HepG2 (cell line): ENCODE measurements at regions not wholly inside any gene's neighbourhood (a gene's known extent, or its start where the extent isn't known, plus 50 kb on each side); places are given as distances from the start of the nearest gene placed in this dataset.

Source experiments
- ATAC-seq: fragments of 200-7000 bp; cut with Tn5 transposase; 3 replicates; pipeline ENCODE4 v1.9.1; 2020; ENCODE audit warnings: mild to moderate bottlenecking, moderate library complexity
- BruUV-seq: library from RNA; stranded (reverse); fragments of 400-500 nt; replicated peaks from 2 replicates; lab custom pipeline; 2021; lab: Mats Ljungman, UMichigan
- CTCF ChIA-PET: fragments of 300-600 bp; formaldehyde crosslinking; extraction: SDS; loops from one replicate; lab custom pipeline; 2021; ENCODE audit warnings: low total read pairs, inconsistent platforms, low intra/inter-chr PET ratio; lab: Yijun Ruan, JAX
- POLR2A ChIA-PET: fragments of 350-600 bp; sonication (Branson Sonifier 250); formaldehyde crosslinking; loops from one replicate; lab custom pipeline; 2020; ENCODE audit warnings: antibody characterized with exemption, inconsistent platforms; lab: Yijun Ruan, JAX
- DNase-seq: peaks from one replicate; pipeline ENCODE4 v3.0.0-alpha.2; 2015; ENCODE audit warnings: low spot score
- FAIRE-seq: peaks from 3 replicates; lab custom pipeline; 2011; peaks lifted over from hg19 to GRCh38; lab: Jason Lieb, UNC
- H2AFZ ChIP-seq: one replicate; pipeline ENCODE4 v1.6.1; 2011; ENCODE audit warnings: low read length, inconsistent platforms
- H3K27ac ChIP-seq: fragments of 300-600 bp; 3 replicates; pipeline ENCODE4 v1.8.0; 2011; ENCODE audit warnings: mixed run types, mild to moderate bottlenecking, mixed read lengths, low read length, inconsistent platforms; ENCODE audit not compliant: insufficient read depth; ENCODE audit errors: extremely low read length
- H3K27me3 ChIP-seq, 2 experiments: fragments of 200-600 bp in 1 of 2; 2 replicates in 1 of 2; 3 replicates in 1 of 2; pipeline versions ENCODE4 v1.6.0 to v1.8.0; 2011; ENCODE audit warnings: low read length in 2 of 2, mild to moderate bottlenecking in 2 of 2, moderate library complexity in 2 of 2, inconsistent platforms in 1 of 2; ENCODE audit not compliant: insufficient read depth in 2 of 2, control insufficient read depth in 1 of 2
- H3K36me3 ChIP-seq, 2 experiments: fragments of 200-600 bp in 1 of 2; replicated peaks in 1 of 2; 2 replicates in 1 of 2; 3 replicates in 1 of 2; pipeline versions ENCODE4 v1.5.1 to v1.8.0; 2011; ENCODE audit warnings: low read length in 2 of 2, inconsistent platforms in 1 of 2; ENCODE audit not compliant: insufficient read depth in 2 of 2, control insufficient read depth in 1 of 2
- H3K4me1 ChIP-seq: 2 replicates; pipeline ENCODE4 v1.5.1; 2012; ENCODE audit warnings: low read length, inconsistent platforms; ENCODE audit not compliant: insufficient read depth
- H3K4me2 ChIP-seq: 2 replicates; pipeline ENCODE4 v1.6.0; 2011; ENCODE audit warnings: low read depth, low read length, inconsistent platforms
- H3K4me3 ChIP-seq, 3 experiments: fragments of 200-600 bp in 1 of 3; sonication (generic), shearing (Covaris generic) in 1 of 3; replicated peaks in 1 of 3; 2 replicates each; pipeline ENCODE4 v1.5.1; 2011 to 2016; ENCODE audit warnings: low read length in 3 of 3, inconsistent platforms in 2 of 3, low read depth in 2 of 3, mild to moderate bottlenecking in 2 of 3, control low read depth in 1 of 3, mixed read lengths in 1 of 3; ENCODE audit not compliant: insufficient read depth in 1 of 3
- H3K79me2 ChIP-seq: one replicate; pipeline ENCODE4 v1.6.1; 2011; ENCODE audit warnings: low read length, inconsistent platforms; ENCODE audit not compliant: insufficient read depth
- H3K9ac ChIP-seq: 2 replicates; pipeline ENCODE4 v1.6.0; 2011; ENCODE audit warnings: mild to moderate bottlenecking, low read depth, low read length, inconsistent platforms; ENCODE audit not compliant: insufficient read depth
- H3K9me3 ChIP-seq: 2 replicates; pipeline ENCODE4 v1.5.1; 2012; ENCODE audit warnings: mild to moderate bottlenecking, low read length
- H4K20me1 ChIP-seq: 2 replicates; pipeline ENCODE4 v1.6.0; 2011; ENCODE audit warnings: inconsistent platforms, mild to moderate bottlenecking, low read length, moderate library complexity; ENCODE audit not compliant: insufficient read depth
- HMG20A ChIP-seq: IDR thresholded peaks from 2 replicates; pipeline ENCODE4 v1.6.1; 2016; ENCODE audit warnings: borderline replicate concordance
- MAF1 ChIP-seq: sonication (generic); formaldehyde crosslinking; IDR thresholded peaks from 2 replicates; pipeline ENCODE4 v1.5.0; 2020; ENCODE audit warnings: missing genetic modification reagents, borderline replicate concordance
- MXI1 ChIP-seq: IDR thresholded peaks from 3 replicates; pipeline ENCODE4 v1.6.1; 2012; ENCODE audit warnings: low read depth, low read length, inconsistent platforms, borderline replicate concordance
- REL ChIP-seq: sonication (generic); formaldehyde crosslinking; conservative IDR thresholded peaks from 2 replicates; pipeline ENCODE4 v1.8.0; 2022; ENCODE audit warnings: mild to moderate bottlenecking, missing genetic modification reagents, moderate library complexity
- RORA ChIP-seq: sonication (generic); formaldehyde crosslinking; IDR thresholded peaks from 2 replicates; pipeline ENCODE4 v1.5.0; 2020; ENCODE audit warnings: mild to moderate bottlenecking, missing genetic modification reagents, moderate library complexity
- SP1 ChIP-seq, 2 experiments: fragments of 450-650 bp in 1 of 2; sonication (generic) in 1 of 2; formaldehyde crosslinking in 1 of 2; IDR thresholded peaks; 2 replicates each; pipeline versions ENCODE4 v1.4.0 to v1.6.1; 2016 to 2020; ENCODE audit warnings: missing genetic modification reagents in 1 of 2
- SRSF9 ChIP-seq: fragments of 200-400 bp; formaldehyde crosslinking; IDR thresholded peaks from 2 replicates; pipeline ENCODE4 v1.6.1; 2018; ENCODE audit warnings: borderline replicate concordance, mild to moderate bottlenecking, low read depth, low read length; ENCODE audit not compliant: insufficient read depth, poor library complexity, severe bottlenecking
- TCF12 ChIP-seq, 2 experiments: fragments of 450-650 bp in 1 of 2; sonication (generic) in 1 of 2; formaldehyde crosslinking in 1 of 2; IDR thresholded peaks; 2 replicates each; pipeline versions ENCODE4 v1.6.1 to v1.8.0; 2017 to 2022; ENCODE audit warnings: antibody characterized with exemption in 1 of 2, mild to moderate bottlenecking in 1 of 2, missing genetic modification reagents in 1 of 2, moderate library complexity in 1 of 2
- ZFP41 ChIP-seq: sonication (generic); formaldehyde crosslinking; IDR thresholded peaks from 2 replicates; pipeline ENCODE4 v1.4.0; 2020; ENCODE audit warnings: mild to moderate bottlenecking, missing genetic modification reagents, borderline replicate concordance
- ZKSCAN8 ChIP-seq: IDR thresholded peaks from 2 replicates; pipeline ENCODE4 v1.6.1; 2016; ENCODE audit warnings: borderline replicate concordance, missing genetic modification reagents, missing compliant biosample characterization
- ZNF326 ChIP-seq: sonication (generic); formaldehyde crosslinking; IDR thresholded peaks from 2 replicates; pipeline ENCODE4 v1.4.0; 2020; ENCODE audit warnings: missing genetic modification reagents, borderline replicate concordance
- ZNF337 ChIP-seq: sonication (generic); formaldehyde crosslinking; IDR thresholded peaks from 2 replicates; pipeline ENCODE4 v1.5.1; 2020; ENCODE audit warnings: missing genetic modification reagents, low read depth, mild to moderate bottlenecking, borderline replicate concordance
- ZNF530 ChIP-seq: sonication (generic); formaldehyde crosslinking; IDR thresholded peaks from 2 replicates; pipeline ENCODE4 v1.5.0; 2020; ENCODE audit warnings: low read depth, mild to moderate bottlenecking, missing genetic modification reagents
- ZNF678 ChIP-seq: sonication (generic); formaldehyde crosslinking; IDR thresholded peaks from 2 replicates; pipeline ENCODE4 v1.4.0; 2020; ENCODE audit warnings: mild to moderate bottlenecking, missing genetic modification reagents
- in situ Hi-C: cut with HindIII; loops from 2 replicates; pipeline ENCODE4 v1.10.0; 2017; ENCODE audit warnings: low pct_unique_long_range_greater_than_20kb; ENCODE audit not compliant: extremely low pct_ligation_motif_present
- intact Hi-C: fragments of 100-400 bp; cut with micrococcal nuclease; formaldehyde crosslinking; loops from one replicate; pipeline ENCODE4 v1.10.0; 2022; ENCODE audit not compliant: unreplicated experiment
- TF ChIP-seq, protein P1 (sequence below): sonication (generic); IDR thresholded peaks from 2 replicates; pipeline ENCODE4 v1.6.1; 2016; ENCODE audit warnings: low read depth, borderline replicate concordance
- TF ChIP-seq, protein P2 (sequence below): sonication (generic); formaldehyde crosslinking; IDR thresholded peaks from 2 replicates; pipeline ENCODE4 v1.8.0; 2022; ENCODE audit warnings: mild to moderate bottlenecking, missing genetic modification reagents, moderate library complexity

DNA sequence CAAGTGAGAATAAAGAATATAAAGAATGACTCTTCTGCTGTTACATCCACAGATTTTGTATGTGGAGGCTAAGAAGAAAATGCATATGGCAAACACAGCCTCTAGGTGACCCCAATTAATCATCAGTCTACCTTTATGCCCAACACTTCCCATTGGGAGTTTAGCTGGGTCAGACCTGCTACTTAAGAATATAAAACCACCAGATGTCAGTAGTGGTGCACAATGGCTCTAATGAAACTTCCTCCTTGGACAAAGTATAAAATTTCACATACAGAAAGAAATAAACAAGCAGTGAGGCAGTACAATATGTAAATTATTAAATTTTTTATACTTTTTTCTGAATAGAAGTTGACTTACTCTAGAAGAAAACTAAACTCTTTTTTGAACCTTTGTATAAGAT is 539.9 kb downstream of the BRINP1 start:
- Histone ChIP-seq H3K4me2 (no peak overlapping the region), H3K9me3 (peaks cover 70% of the 10 kb centered on the region), H3K27me3 (no peaks in the 10 kb centered on the region), H3K79me2 (no peaks in the 10 kb centered on the region), H3K4me1 (no peaks in the 10 kb centered on the region), H3K9ac (no peak overlapping the region), H3K36me3 (no peaks in the 10 kb centered on the region), H2AFZ (no peak overlapping the region)
- intact Hi-C loops (no loop called here), in situ Hi-C loops (no loop called here)
- no peak for DNase-seq
- CTCF ChIA-PET = no interaction called here
- no peak for TF ChIP-seq TCF12 (IDR thresholded peaks at IDR 0.05)
- TF ChIP-seq TCF12 (CRISPR knock-in tag; IDR thresholded peaks at IDR 0.05) = no peak
- TF ChIP-seq SP1 (IDR thresholded peaks at IDR 0.05) = no peak
- TF ChIP-seq SP1 (CRISPR knock-in tag; IDR thresholded peaks at IDR 0.05) = no peak
- no peak for TF ChIP-seq RORA (CRISPR knock-in tag)
- no peak for TF ChIP-seq HMG20A (CRISPR knock-in tag)
- TF ChIP-seq ZFP41 (CRISPR knock-in tag) = no peak
- TF ChIP-seq, protein P1, sequence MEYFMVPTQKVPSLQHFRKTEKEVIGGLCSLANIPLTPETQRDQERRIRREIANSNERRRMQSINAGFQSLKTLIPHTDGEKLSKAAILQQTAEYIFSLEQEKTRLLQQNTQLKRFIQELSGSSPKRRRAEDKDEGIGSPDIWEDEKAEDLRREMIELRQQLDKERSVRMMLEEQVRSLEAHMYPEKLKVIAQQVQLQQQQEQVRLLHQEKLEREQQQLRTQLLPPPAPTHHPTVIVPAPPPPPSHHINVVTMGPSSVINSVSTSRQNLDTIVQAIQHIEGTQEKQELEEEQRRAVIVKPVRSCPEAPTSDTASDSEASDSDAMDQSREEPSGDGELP = no peak
- TF ChIP-seq, protein P2, sequence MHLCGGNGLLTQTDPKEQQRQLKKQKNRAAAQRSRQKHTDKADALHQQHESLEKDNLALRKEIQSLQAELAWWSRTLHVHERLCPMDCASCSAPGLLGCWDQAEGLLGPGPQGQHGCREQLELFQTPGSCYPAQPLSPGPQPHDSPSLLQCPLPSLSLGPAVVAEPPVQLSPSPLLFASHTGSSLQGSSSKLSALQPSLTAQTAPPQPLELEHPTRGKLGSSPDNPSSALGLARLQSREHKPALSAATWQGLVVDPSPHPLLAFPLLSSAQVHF = no peak
- TF ChIP-seq ZNF678 (CRISPR knock-in tag) = no peak
- TF ChIP-seq ZNF326 (CRISPR knock-in tag) = no peak
- no peak for TF ChIP-seq SRSF9
- TF ChIP-seq MXI1 = no peak
- no peak for TF ChIP-seq ZKSCAN8
- TF ChIP-seq ZNF530 = no peak
- TF ChIP-seq MAF1 (CRISPR knock-in tag) = no peak
- no peak for TF ChIP-seq REL
- no peak for TF ChIP-seq ZNF337 (CRISPR knock-in tag)
- TF ChIP-seq, all 625 proteins: peak for 0
- POLR2A ChIA-PET = no interaction called here
- ATAC-seq (no peak), FAIRE-seq (no peak)
- no peak overlapping the region for H3K27ac ChIP-seq
- H3K4me3 ChIP-seq = no peak overlapping the region
- no peaks in the 10 kb centered on the region for H4K20me1 ChIP-seq
- no TSS peak for BruUV-seq
